ENCODE measurements at regions not wholly inside any gene's neighbourhood (a gene's known extent, or its start where the extent isn't known, plus 50 kb on each side); places are given as distances from the start of the nearest gene placed in this dataset.

DNA sequence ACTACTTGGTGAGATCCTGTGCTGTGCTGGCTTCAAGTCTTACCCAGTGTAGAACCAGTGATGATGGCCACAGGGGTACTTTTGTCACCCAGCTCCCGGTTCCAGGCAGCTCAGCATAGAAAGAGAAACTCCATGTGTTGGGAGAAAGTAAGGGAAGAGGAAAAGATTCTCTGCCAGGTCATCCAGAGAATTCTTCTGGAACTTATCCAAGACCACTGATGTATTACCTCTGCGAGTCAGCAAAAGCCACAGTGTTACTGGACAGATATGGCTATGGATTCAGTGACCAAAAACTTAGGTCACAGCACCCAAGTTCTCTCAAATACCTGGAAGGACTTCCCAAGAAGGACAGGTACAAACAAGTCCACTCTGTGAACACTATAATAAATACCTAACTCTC lies 399.5 kb upstream of the MIR17HG start:
- no peak overlapping the region for H3K4me3 ChIP-seq (ENCODE audit: low read depth, low read length)
- TF ChIP-seq, protein P1, sequence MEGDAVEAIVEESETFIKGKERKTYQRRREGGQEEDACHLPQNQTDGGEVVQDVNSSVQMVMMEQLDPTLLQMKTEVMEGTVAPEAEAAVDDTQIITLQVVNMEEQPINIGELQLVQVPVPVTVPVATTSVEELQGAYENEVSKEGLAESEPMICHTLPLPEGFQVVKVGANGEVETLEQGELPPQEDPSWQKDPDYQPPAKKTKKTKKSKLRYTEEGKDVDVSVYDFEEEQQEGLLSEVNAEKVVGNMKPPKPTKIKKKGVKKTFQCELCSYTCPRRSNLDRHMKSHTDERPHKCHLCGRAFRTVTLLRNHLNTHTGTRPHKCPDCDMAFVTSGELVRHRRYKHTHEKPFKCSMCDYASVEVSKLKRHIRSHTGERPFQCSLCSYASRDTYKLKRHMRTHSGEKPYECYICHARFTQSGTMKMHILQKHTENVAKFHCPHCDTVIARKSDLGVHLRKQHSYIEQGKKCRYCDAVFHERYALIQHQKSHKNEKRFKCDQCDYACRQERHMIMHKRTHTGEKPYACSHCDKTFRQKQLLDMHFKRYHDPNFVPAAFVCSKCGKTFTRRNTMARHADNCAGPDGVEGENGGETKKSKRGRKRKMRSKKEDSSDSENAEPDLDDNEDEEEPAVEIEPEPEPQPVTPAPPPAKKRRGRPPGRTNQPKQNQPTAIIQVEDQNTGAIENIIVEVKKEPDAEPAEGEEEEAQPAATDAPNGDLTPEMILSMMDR (conservative IDR thresholded peaks at IDR 0.05; ENCODE audit: low read depth, low read length), result no peak
- no peak for DNase-seq (ENCODE audit: low read depth)

GRCh38 chr13:90950160-90950559 lies 397.3 kb upstream of the MIR17HG start:
- TF ChIP-seq, protein P1 (conservative IDR thresholded peaks at IDR 0.05; ENCODE audit: low read depth, low read length), result no peak
- DNase-seq (ENCODE audit: low read depth), result peak; percentile 60
- H3K4me3 ChIP-seq (ENCODE audit: low read depth, low read length), result no peak overlapping the region

GRCh38 chr13:90951663-90952062 lies 395.8 kb upstream of the MIR17HG start:
- no peak for DNase-seq (ENCODE audit: low read depth)
- no peak overlapping the region for H3K4me3 ChIP-seq (ENCODE audit: low read depth, low read length)
- TF ChIP-seq, protein P1 (conservative IDR thresholded peaks at IDR 0.05; ENCODE audit: low read depth, low read length), result no peak

DNA sequence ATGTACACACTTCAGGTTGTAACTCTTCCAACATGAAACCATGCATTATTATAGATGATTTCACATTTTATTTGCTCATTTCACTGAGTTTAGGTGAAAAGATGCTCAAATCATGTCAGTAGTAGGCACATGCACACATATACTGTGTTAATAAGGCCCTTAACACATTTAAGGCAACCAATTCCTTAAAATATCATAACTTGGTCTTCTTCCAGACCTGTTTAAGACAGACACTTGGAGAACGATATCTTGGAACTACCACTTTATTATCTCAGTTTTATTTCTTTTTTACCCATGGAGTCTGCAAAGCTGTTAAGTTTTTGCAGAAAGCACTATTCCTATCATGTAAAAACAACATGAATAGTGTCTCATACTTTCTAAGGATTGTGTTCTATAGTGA lies 395.2 kb upstream of the MIR17HG start:
- DNase-seq (ENCODE audit: low read depth), result no peak
- H3K4me3 ChIP-seq (ENCODE audit: low read depth, low read length), result no peak overlapping the region
- TF ChIP-seq, protein P1 (conservative IDR thresholded peaks at IDR 0.05; ENCODE audit: low read depth, low read length), result no peak

DNA sequence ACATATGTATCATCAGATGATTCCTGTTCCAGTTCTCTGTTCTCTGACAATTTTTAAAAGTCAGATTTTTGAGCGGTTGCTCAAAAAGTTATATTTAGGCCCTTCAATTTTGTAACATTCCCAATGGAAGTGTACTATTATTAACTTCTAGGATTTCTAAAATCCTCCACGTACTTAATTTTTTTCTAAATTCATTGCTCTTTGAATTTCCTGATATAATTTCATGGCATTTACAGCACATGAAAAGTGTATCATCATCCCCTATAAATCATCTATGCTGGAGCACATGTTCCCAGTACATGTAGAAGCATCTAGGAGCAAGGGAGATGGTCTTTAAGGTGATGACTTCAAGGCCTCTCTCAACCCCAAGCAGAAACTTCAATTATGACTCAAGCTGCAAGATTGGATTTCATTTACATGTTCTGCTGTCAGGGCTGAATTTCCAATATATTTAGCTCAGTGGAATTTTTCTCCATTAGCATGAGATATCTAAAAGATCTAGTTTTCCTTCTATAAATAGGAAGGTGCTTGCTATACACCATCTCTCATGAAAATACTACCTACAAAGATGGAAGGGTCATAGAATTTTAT lies 392.8 kb upstream of the MIR17HG start:
- TF ChIP-seq, protein P1 (conservative IDR thresholded peaks at IDR 0.05; ENCODE audit: low read depth, low read length), result no peak
- DNase-seq (ENCODE audit: low read depth), result no peak
- H3K4me3 ChIP-seq (ENCODE audit: low read depth, low read length), result no peak overlapping the region

- DNase-seq (ENCODE audit: low read depth), result no peak
- no peak overlapping the region for H3K4me3 ChIP-seq (ENCODE audit: low read depth, low read length)
- TF ChIP-seq, protein P1 (conservative IDR thresholded peaks at IDR 0.05; ENCODE audit: low read depth, low read length), result no peak
Measured at GRCh38 chr13:90956031-90956430, 391.5 kb upstream of the MIR17HG start.

- no peak for DNase-seq (ENCODE audit: low read depth)
- TF ChIP-seq, protein P1 (conservative IDR thresholded peaks at IDR 0.05; ENCODE audit: low read depth, low read length), result no peak
- H3K4me3 ChIP-seq (ENCODE audit: low read depth, low read length), result no peak overlapping the region
Measured at GRCh38 chr13:90958866-90959265, 388.6 kb upstream of the MIR17HG start.

Measured in epithelial cell of proximal tubule (primary cell).